ENCODE measurements at regions not wholly inside any gene's neighbourhood (a gene's known extent, or its start where the extent isn't known, plus 50 kb on each side); places are given as distances from the start of the nearest gene placed in this dataset.

- peak in 3 of 4 experiments; percentile 23 to 64 (median 61) for DNase-seq
Observed at GRCh38 chr16:79497606-79498350, 102.8 kb downstream of the MAF start.

GRCh38 chr16:79493911-79494310 is 106.6 kb downstream of the MAF start:
- no peak for DNase-seq

- no peak for DNase-seq
Observed at GRCh38 chr16:79492036-79492435, 108.5 kb downstream of the MAF start.

GRCh38 chr16:79485020-79485419 is 115.5 kb downstream of the MAF start:
- DNase-seq = no peak

DNA sequence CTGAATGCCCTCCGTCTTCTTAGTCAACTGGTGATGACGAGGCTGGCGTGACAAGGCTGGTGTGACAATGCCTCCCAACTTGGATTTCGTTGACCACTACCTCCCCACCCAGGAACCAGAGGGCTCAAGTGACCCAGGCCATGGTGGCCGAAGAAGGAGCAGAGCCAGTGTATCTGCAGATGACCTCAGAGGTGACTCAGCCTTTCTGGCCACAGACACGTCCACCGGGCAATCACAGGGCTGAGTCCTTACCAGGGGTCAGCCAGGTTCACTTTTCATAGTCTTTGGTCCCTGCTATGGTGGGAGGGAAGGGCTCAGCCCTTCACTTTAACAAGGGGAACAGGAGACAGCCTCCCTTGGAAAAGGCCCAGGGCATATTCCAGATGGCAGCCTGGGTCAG is 116.3 kb downstream of the MAF start:
- DNase-seq = peak in 3 of 4 experiments; percentile 34 to 54 (median 38)

- DNase-seq = peak; percentile 12 to 51 (median 32)
Observed at GRCh38 chr16:79483336-79483735, 117.2 kb downstream of the MAF start.

DNA sequence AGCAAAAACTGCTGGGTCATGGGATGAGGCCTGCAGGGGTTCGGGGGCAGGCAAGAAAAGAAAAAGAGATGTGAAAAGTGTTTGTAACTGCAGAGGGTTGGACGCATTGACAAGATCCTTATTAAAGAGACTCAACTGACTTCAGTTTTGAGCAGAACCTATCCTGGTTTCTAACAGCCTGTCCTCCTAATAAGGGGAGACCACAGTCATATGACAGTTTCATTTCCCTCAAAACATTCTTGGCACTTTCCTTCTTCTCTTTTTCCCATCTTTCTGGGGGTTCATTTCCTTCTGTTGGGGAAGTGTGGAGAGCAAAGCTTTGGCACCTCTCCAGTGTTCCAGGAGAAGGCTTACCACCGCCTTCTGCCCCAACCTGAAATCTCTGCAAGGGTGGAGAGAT is 118.5 kb downstream of the MAF start:
- peak; percentile 29 to 73 (median 56) for DNase-seq

DNA sequence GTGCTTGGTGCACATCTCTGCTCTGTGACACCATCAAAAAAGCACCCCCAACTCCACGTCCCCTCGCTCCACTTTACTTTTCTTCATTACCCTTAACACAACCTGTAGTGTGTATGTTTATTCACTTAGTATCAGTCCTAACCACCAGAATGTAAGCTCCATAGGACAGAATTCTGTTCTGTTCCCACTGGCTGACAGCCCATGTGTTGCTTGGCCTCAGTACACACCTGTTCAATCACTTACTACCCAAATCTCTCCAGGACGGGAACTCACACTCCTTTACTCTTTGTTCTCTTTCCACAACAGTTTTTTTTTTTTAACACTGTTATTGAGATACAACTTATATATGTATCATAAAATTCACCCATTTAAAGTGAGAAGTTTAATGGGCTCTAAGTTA is 119.6 kb downstream of the MAF start:
- DNase-seq = no peak

DNA sequence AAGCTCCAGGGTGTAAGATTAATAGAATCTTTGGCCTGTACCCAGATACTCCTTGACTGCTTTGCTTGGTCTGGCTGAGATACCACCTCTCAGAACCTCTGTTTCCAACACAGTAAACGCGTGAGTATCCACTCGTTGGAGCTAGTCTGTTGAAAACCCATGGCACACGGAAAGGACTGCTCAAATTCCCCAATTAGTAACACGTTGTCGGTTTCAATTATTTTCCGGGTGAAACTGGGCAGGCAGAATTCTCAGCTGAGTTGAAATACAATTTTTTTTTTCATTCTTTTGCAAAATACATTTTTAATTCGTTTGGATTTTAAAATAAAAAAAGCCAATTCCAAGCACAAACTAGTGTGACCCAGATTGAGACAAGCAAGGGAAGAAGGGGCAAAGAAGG is 120.5 kb downstream of the MAF start:
- no peak for DNase-seq

DNA sequence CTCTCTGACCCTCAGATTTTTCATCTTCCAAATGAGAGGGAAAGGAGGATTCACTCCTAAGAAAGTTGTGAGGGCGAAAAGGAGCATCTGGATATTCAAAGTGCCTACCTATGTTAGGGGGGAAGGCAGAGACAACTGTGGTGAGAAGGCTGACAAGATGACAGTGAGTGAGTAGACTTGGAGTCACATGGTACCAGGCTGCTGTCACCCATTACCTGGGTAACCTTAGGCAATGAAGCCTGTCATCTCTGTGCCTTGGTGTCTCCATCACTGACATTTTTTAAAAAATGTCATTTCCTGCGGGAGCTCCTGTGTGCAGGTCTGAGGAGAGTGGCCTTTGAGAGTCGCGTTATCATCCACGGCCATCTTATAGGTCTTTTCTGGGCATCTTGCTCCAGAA is 124.0 kb downstream of the MAF start:
- DNase-seq = no peak

GRCh38 chr16:79475841-79476240 is 124.7 kb downstream of the MAF start:
- DNase-seq = no peak

DNA sequence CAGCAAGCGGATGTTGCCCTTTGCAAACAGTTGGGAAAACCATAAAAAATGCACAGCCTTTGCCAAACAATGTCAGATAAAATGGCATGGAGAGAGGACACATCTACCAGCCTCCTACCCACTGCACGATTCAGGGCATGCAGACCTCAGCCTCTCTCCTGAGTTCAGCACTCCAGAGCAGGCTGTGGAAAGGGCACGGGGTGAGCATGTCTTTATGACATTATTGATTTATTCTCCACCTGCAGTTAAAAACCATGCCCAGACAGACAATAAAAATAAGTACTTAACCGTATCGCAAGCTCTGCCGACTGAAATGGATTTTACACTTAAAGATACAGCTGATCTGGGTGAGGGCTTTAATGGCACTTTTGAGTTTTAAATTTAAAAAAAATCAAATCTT is 127.1 kb downstream of the MAF start:
- no peak for DNase-seq

GRCh38 chr16:79472426-79472825 is 128.1 kb downstream of the MAF start:
- peak in 2 of 4 experiments; percentile 42 to 49 for DNase-seq

- DNase-seq = peak; percentile 63 to 81 (median 72)
Observed at GRCh38 chr16:79469999-79470398, 130.5 kb downstream of the MAF start.

DNA sequence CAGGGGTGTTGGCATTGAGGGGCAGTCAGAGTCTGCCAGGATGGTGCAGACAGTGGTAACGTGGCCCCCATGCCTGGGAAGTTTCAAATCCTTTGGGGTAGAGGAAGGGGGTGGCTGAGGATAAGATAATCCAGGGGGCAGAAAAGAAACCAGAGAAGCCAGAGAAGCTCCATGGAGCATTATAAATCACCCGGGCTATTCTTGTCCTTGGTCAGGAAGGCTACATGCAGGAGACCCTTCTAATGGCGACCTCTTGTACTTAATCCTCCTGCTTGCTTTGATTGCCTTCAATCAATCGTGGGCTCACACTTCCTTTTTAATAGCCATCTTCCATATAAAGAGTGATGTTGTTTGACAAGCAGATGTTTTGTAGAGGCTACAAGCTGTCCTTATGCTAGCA is 131.9 kb downstream of the MAF start:
- DNase-seq = no peak

- DNase-seq = no peak
Observed at GRCh38 chr16:79468121-79468552, 132.4 kb downstream of the MAF start.

GRCh38 chr16:79466111-79466510 is 134.4 kb downstream of the MAF start:
- no peak for DNase-seq

GRCh38 chr16:79463841-79464240 is 136.7 kb downstream of the MAF start:
- DNase-seq = peak; percentile 47 to 82 (median 76)

GRCh38 chr16:79456036-79456435 is 144.5 kb downstream of the MAF start:
- no peak for DNase-seq

DNA sequence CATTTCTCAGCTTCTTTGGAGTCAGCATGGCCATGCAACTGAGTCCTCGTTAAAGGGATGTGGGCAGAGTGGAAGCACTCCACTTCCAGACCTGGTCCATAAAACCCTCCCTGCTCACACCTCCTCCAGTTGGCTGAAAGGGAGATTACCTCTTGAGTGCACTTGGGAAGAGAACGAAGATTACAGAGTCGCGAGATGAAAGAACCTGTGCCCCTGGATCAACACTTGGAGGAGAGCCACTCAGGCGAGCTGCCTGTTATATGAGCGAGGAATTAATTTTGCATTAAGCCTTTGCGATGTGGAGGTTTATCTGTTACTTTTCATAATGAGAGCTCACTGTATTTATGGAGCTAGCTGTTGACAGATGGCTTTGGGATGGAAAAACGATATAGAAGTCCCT is 147.9 kb downstream of the MAF start:
- DNase-seq = no peak

- DNase-seq = peak; percentile 75 to 94 (median 84)
Observed at GRCh38 chr16:79451196-79451816, 149.2 kb downstream of the MAF start.

GRCh38 chr16:79449900-79450299 is 150.6 kb downstream of the MAF start:
- DNase-seq = peak; percentile 32 to 86 (median 63)

DNA sequence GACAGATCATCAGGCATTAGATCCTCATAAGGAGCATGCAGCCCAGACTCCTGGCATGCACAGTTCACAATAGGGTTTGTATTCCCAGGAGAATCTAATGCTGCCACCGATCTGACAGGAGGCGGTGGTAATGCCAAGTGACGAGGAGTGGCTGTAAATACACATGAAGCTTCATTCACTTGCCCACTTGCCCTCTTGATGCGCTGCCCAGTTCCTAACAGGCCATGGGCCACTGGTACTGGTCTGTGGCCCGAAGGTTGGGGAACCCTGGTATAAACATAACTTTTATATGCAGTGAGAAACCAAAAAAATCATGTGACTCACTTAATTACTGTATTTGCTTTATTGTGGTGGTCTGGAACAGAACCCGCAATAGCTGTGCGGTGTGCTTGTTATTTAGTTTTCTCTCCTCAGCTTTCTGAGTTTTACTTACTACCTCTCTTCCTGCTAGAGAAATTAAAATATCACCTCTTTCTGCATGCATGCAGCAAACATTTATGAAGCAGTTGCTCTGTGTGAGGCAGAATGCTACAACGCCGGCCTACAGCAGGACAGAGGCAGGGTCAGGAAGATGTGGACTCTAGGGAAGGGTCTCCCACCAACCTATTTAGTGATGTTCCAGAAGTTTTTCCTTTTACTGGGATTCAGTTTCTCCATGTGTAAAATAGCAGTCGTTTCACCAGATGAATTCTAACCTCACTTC is 151.3 kb downstream of the MAF start:
- DNase-seq = no peak

- no peak for DNase-seq
Observed at GRCh38 chr16:79444572-79444971, 156.0 kb downstream of the MAF start.
